ENCODE measurements at regions not wholly inside any gene's neighbourhood (a gene's known extent, or its start where the extent isn't known, plus 50 kb on each side); places are given as distances from the start of the nearest gene placed in this dataset.

DNA sequence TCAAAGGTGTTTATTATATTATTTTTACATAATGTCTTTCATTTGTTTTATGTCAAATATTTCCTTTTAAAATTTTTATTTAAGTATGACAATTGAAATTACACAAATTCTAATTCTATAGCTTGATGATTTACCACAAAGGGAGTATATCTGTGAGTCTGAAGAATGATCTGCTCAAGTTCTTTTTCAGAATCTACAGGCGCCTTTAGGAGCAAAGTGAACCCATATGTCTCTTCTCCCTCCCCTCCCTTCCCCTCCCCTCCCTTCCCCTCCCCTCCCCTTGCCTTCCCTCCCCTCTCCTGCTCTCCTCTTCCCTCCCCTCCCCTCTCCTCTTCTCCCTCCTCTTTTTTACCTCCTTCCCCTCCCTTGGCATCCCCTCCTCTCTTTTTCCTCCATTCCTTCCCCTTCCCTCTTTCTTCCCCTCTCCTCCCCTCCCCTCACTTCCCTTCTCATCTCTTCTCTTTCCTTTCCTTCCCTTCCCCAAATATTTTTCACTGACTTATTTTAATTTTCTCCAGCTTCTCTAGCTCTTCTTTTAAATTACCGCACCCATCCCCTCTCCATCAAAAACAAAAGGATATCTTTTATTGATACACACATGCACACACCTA lies 495.3 kb upstream of the PIK3R1 start:
- no peak overlapping the region for H3K4me3 ChIP-seq (ENCODE audit: insufficient read depth, low read length, poor library complexity, severe bottlenecking)

DNA sequence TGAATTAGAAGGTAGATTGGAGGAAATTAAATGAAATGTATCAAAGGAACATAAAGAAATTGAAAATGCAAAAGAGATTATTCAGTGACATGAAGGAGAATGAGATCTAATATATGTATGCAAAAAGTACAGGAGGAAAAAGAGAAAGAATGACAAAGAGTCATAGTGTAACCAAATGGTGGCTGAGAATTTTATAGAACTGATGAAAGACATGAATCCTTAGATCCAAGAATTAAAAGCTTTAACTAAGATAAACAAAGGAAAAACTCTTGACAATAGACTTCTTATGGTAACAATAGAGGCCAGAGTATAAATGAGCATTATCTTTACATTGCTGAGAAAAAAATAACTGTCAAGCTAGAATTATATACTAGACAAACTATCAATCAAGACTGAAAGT lies 505.4 kb upstream of the CD180 start:
- Histone ChIP-seq H3K27ac (ENCODE audit: low read depth, low read length) (no peak overlapping the region), H3K9me2 (replicated peaks; ENCODE audit: insufficient read depth, low read length) (no peaks in the 10 kb centered on the region), H3K36me3 (ENCODE audit: low read length) (no peaks in the 10 kb centered on the region), H3K4me3 (ENCODE audit: insufficient read depth, low read length, poor library complexity, severe bottlenecking) (no peak overlapping the region), H3K9me3 (ENCODE audit: insufficient read depth, low read length) (no peaks in the 10 kb centered on the region), H3K79me2 (ENCODE audit: insufficient read depth, low read length) (no peaks in the 10 kb centered on the region), H2AFZ (ENCODE audit: low read depth, low read length, severe bottlenecking) (no peak overlapping the region), H3K4me2 (ENCODE audit: low read depth, low read length, poor library complexity, severe bottlenecking) (no peak overlapping the region), H3K9ac (ENCODE audit: low read length) (no peak overlapping the region), H4K20me1 (ENCODE audit: low read depth, low read length) (no peaks in the 10 kb centered on the region), H3K27me3 (ENCODE audit: low read length) (no peaks in the 10 kb centered on the region), H3F3A (ENCODE audit: insufficient read depth) (no peaks in the 10 kb centered on the region)
- TF ChIP-seq EZH2phosphoT487 (conservative IDR thresholded peaks at IDR 0.05; ENCODE audit: low read length), result no peak
- TF ChIP-seq, protein P1, sequence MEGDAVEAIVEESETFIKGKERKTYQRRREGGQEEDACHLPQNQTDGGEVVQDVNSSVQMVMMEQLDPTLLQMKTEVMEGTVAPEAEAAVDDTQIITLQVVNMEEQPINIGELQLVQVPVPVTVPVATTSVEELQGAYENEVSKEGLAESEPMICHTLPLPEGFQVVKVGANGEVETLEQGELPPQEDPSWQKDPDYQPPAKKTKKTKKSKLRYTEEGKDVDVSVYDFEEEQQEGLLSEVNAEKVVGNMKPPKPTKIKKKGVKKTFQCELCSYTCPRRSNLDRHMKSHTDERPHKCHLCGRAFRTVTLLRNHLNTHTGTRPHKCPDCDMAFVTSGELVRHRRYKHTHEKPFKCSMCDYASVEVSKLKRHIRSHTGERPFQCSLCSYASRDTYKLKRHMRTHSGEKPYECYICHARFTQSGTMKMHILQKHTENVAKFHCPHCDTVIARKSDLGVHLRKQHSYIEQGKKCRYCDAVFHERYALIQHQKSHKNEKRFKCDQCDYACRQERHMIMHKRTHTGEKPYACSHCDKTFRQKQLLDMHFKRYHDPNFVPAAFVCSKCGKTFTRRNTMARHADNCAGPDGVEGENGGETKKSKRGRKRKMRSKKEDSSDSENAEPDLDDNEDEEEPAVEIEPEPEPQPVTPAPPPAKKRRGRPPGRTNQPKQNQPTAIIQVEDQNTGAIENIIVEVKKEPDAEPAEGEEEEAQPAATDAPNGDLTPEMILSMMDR (IDR thresholded peaks at IDR 0.05; ENCODE audit: insufficient read depth, low read length, poor library complexity, severe bottlenecking), result no peak

More for the DNA sequence above, 495.3 kb upstream of the PIK3R1 start:
- Histone ChIP-seq H3F3A (ENCODE audit: insufficient read depth) (no peaks in the 10 kb centered on the region), H3K9ac (ENCODE audit: low read length) (no peak overlapping the region), H3K27ac (ENCODE audit: low read depth, low read length) (no peak overlapping the region), H3K9me3 (ENCODE audit: insufficient read depth, low read length) (no peaks in the 10 kb centered on the region), H3K9me2 (replicated peaks; ENCODE audit: insufficient read depth, low read length) (no peaks in the 10 kb centered on the region), H3K4me2 (ENCODE audit: low read depth, low read length, poor library complexity, severe bottlenecking) (no peak overlapping the region), H3K79me2 (ENCODE audit: insufficient read depth, low read length) (no peaks in the 10 kb centered on the region), H4K20me1 (ENCODE audit: low read depth, low read length) (no peaks in the 10 kb centered on the region), H2AFZ (ENCODE audit: low read depth, low read length, severe bottlenecking) (no peak overlapping the region), H3K36me3 (ENCODE audit: low read length) (no peaks in the 10 kb centered on the region), H3K27me3 (ENCODE audit: low read length) (no peaks in the 10 kb centered on the region)
- TF ChIP-seq EZH2phosphoT487 (conservative IDR thresholded peaks at IDR 0.05; ENCODE audit: low read length), result no peak
- TF ChIP-seq, protein P1 (IDR thresholded peaks at IDR 0.05; ENCODE audit: insufficient read depth, low read length, poor library complexity, severe bottlenecking), result no peak

DNA sequence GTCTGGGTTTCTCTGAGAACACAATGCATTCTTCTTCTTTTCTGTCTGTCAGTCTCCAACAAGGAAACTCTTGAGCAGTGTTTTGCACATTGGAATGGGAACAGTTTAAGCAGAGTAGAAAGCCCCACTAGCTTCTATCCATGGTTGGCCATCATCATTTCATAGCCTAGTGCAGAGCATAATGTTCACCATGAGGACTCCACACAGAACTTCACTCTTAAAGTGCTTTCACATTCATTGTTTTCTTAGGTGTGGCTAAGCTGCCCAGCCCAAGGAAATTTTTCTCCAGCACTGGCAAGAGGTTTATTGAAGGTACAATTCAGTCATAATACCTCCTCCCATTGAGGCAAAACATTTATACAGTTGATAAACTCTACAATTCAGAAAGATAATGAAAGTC lies 503.0 kb upstream of the CD180 start:
- no peaks in the 10 kb centered on the region for H3K36me3 ChIP-seq (ENCODE audit: low read length)
- H3K9me2 ChIP-seq (replicated peaks; ENCODE audit: insufficient read depth, low read length), result no peaks in the 10 kb centered on the region
- H3K27ac ChIP-seq (ENCODE audit: low read depth, low read length), result no peak overlapping the region
- no peaks in the 10 kb centered on the region for H3K27me3 ChIP-seq (ENCODE audit: low read length)
- no peaks in the 10 kb centered on the region for H4K20me1 ChIP-seq (ENCODE audit: low read depth, low read length)
- no peak overlapping the region for H2AFZ ChIP-seq (ENCODE audit: low read depth, low read length, severe bottlenecking)
- no peak overlapping the region for H3K4me2 ChIP-seq (ENCODE audit: low read depth, low read length, poor library complexity, severe bottlenecking)
- TF ChIP-seq, protein P1 (IDR thresholded peaks at IDR 0.05; ENCODE audit: insufficient read depth, low read length, poor library complexity, severe bottlenecking), result no peak
- no peak for TF ChIP-seq EZH2phosphoT487 (conservative IDR thresholded peaks at IDR 0.05; ENCODE audit: low read length)
- H3F3A ChIP-seq (ENCODE audit: insufficient read depth), result no peaks in the 10 kb centered on the region
- H3K4me3 ChIP-seq (ENCODE audit: insufficient read depth, low read length, poor library complexity, severe bottlenecking), result no peak overlapping the region
- H3K79me2 ChIP-seq (ENCODE audit: insufficient read depth, low read length), result no peaks in the 10 kb centered on the region
- H3K9me3 ChIP-seq (ENCODE audit: insufficient read depth, low read length), result no peaks in the 10 kb centered on the region
- no peak overlapping the region for H3K9ac ChIP-seq (ENCODE audit: low read length)
